GM21723 (cell line): ENCODE measurements at regions not wholly inside any gene's neighbourhood (a gene's known extent, or its start where the extent isn't known, plus 50 kb on each side); places are given as distances from the start of the nearest gene placed in this dataset.
A peak's percentile ranks its signal among the peaks of the same experiment; 100 is the strongest.
"Not testable (repeated sequence)": the region's sequence is repeated elsewhere in the genome, so short reads cannot be mapped to it uniquely, and the experiment has no call there.

Source experiments
- ATAC-seq: cut with Tn5 transposase; IDR thresholded peaks from one replicate; pipeline ENCODE4 v1.9.1; 2021; ENCODE audit warnings: mild to moderate bottlenecking, moderate library complexity; ENCODE audit not compliant: unreplicated experiment

- ATAC-seq: no peak
These were observed 455.8 kb downstream of the TMEM135 start for GRCh38 chr11:87493516-87493915.

DNA sequence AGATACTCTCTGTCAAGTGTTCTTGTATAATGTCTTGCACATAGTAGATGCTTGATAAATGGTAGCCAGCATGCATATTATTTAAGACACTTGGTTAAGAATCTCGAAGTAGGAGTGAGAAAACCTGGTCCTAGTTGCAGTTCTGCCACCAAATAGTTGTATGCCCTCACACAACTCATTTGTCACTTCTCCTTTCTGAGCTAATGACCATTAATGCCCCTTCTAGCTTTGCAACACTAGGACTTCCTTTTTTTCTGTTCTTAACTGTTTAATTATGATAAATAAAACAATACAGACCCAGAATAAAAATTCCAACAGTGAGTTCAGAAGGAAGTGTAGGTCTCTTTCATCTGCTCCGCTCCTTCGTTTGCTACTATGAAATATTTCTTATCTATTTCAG lies 453.6 kb downstream of the TMEM135 start:
- ATAC-seq: no peak

- no peak for ATAC-seq
These were observed 452.9 kb downstream of the TMEM135 start for GRCh38 chr11:87490671-87491070.

DNA sequence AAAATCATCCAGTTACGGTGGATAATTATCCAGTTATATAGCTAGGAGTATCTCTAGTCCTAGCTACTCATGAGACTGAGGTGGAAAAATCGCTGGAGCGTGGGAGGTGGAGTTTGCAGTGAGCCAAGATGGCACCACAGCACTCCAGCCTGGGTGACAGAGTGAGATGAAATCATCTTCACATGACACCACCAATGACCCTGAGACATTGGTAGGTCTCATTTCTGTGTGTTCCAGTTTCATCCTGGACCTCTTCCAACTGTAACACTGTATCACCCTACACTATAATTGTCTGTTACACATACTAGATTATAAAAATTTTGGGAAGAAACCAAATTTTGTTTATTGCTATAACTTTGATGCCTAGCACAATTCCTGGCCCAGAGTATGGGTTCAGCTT lies 446.8 kb downstream of the TMEM135 start:
- ATAC-seq: no peak

DNA sequence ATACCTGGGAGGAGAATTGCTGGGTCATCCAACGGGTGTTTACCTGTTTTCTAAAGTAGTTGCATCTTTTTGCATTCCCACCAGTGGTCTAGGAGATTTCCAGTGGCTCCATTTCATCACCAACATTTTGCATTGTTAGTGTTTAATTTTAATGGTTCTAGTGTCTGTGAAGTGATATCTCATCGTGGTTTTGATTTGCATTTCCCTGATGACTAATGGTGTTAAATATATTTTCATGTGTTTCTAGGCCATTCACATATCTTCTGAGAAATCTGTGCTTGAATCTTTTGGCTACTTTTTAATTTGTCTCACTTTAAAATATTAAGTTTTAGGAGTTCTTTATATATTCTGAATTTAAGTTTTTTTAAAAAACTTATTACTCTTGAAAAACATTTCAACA lies 439.6 kb downstream of the TMEM135 start:
- no peak for ATAC-seq

DNA sequence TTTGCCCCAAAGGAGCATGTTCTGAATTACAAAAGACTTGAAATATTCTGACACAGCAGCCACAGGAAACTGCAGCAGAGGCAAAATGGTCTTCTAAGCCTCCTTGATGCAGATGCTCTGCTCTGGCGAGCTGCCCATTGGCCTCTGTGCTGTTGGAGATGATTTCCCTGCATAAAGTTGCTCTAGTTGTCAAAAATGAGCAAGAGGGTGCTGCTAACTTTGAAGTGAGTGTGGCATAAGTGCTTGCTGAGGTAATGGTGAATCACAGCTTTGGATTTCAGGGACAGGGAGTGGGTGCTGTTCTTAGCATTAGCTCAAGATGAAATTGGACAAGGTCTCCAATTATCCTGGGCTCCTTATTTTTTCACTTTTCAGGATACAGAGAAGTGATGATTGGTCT lies 435.4 kb downstream of the TMEM135 start:
- no peak for ATAC-seq

DNA sequence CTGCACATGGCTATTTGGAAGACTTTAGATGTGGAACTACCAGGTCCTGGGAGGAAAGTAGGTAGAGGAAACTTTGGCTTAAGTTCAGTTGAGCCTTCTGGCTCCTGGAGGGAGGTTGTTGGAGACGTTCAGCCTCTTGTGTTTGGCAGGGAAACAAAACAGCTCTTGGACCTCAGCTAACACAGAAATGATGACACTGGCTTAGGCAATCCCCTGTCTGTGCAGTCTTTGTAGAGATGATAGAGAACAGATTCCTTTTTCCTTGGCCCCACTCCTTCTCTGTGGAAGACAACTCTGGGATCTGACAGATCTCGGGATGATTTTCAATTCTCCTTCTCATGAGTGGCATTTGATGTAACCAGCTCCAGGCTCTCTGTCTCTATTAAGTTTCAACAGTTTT lies 428.5 kb downstream of the TMEM135 start:
- ATAC-seq: no peak

GRCh38 chr11:87465716-87466115 lies 428.0 kb downstream of the TMEM135 start:
- ATAC-seq: no peak

- ATAC-seq: no peak
These were observed 425.9 kb downstream of the TMEM135 start for GRCh38 chr11:87463486-87464102.

- no peak for ATAC-seq
These were observed 424.4 kb downstream of the TMEM135 start for GRCh38 chr11:87462171-87462570.

GRCh38 chr11:87460842-87461637 lies 423.3 kb downstream of the TMEM135 start:
- no peak for ATAC-seq

GRCh38 chr11:87460279-87460678 lies 422.5 kb downstream of the TMEM135 start:
- ATAC-seq: no peak

- no peak for ATAC-seq
These were observed 421.6 kb downstream of the TMEM135 start for GRCh38 chr11:87459351-87459750.

GRCh38 chr11:87456499-87456898 lies 418.8 kb downstream of the TMEM135 start:
- no peak for ATAC-seq

DNA sequence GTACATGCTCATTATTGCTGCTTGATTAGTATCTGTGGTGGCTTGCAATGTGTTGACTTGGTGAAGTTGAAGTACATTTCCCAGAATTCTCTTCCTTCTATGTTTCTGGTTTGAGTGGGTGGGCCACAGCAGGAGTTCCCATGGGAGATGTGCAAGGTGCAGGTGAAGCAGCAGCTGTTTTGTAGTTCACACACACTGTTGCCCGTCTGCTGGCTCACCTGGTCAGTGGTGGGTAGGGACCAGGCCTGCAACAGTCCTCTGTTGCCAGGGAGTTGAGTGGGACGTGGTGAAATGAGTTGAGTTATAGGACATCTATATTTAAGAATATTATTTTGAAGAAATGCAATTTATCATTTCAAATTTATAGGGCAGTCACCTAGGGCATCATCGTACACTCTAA lies 417.4 kb downstream of the TMEM135 start:
- no peak for ATAC-seq

- ATAC-seq: peak; percentile 90
These were observed 416.5 kb downstream of the TMEM135 start for GRCh38 chr11:87454241-87454640.

- no peak for ATAC-seq
These were observed 415.9 kb downstream of the TMEM135 start for GRCh38 chr11:87453531-87454089.

GRCh38 chr11:87452025-87452424 lies 414.3 kb downstream of the TMEM135 start:
- not testable (repeated sequence) for ATAC-seq

DNA sequence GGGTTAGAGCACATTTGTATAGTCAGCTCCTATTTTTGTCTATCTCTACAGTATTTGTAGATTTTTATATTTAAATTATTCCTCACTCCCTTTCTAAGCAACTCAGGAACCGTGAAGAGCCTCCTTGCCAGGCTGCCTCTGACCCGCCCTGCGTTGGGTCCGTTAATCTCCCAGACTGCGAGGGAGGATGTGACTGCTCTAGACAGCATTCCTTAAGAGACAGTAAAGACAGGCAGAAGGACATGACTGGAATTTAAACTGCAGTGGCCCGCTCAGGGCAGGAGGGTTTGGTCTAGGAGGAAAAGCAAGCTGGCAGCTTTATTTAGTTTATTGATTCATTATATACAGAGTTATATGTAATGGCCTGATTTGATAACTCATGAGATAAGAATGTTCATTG lies 413.7 kb downstream of the TMEM135 start:
- no peak for ATAC-seq

DNA sequence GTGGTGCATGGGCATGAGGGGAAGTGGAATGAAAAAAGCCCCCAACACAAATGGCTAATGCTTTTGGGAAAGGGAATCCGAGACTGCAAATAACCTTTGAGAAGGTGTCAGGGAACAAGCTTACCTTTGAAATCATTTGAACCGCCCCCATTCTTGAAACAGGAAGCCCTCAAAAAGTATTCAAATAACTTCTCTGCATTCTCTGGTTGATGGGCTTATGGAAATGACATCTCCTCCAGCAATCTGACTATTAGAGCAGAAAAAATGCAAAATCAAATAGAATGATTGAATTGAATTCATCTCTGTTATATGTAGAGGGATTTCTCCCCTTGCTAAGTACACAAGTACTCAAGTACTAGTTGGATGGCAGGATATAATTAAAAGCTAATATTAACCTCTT lies 409.9 kb downstream of the TMEM135 start:
- no peak for ATAC-seq

DNA sequence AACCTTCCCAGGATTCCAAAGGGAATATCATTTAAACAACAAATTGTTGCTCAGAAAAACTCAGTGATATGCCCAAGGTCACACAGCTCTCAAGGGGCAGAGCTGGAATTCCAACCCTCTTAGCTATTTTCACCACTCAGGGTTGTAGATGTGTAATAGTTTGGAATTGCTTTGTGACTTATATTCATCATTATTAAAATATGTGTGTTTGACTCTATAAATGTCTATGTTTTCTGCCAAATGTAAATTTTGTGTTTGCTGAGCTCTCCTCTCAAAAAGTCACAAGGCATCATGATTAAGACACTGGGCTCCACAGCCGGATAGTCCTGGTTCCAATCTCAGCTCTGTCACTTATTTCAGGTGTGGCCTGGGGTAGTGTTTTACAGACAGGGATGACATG lies 407.3 kb downstream of the TMEM135 start:
- ATAC-seq: no peak

- ATAC-seq: no peak
These were observed 406.0 kb downstream of the TMEM135 start for GRCh38 chr11:87443707-87444106.
